ENCODE measurements at regions not wholly inside any gene's neighbourhood (a gene's known extent, or its start where the extent isn't known, plus 50 kb on each side); places are given as distances from the start of the nearest gene placed in this dataset.

- no peak overlapping the region for H3K4me3 ChIP-seq
- no peaks in the 10 kb centered on the region for H3K36me3 ChIP-seq (replicated peaks in 1 of 2)
- H3K9me3 ChIP-seq (replicated peaks in 1 of 3), result no peaks in the 10 kb centered on the region
- intact Hi-C loops (cut with DNase I), result no loop called here
- H3K4me1 ChIP-seq (replicated peaks in 1 of 2), result no peaks in the 10 kb centered on the region
- no peaks in the 10 kb centered on the region for H3K27me3 ChIP-seq
- TF ChIP-seq CTCF (IDR thresholded peaks at IDR 0.05) (no peak), POLR2A (IDR thresholded peaks at IDR 0.05) (no peak)
- H3K27ac ChIP-seq, result no peak overlapping the region
- no peak for DNase-seq
Observed at GRCh38 chr7:54342458-54342857, 199.7 kb upstream of the VSTM2A start.

GRCh38 chr7:54343511-54343910, 198.7 kb upstream of the VSTM2A start:
- Histone ChIP-seq H3K36me3 (replicated peaks in 1 of 2) (no peaks in the 10 kb centered on the region), H3K4me3 (no peak overlapping the region), H3K27me3 (no peaks in the 10 kb centered on the region), H3K27ac (no peak overlapping the region), H3K9me3 (replicated peaks in 1 of 3) (no peaks in the 10 kb centered on the region), H3K4me1 (replicated peaks in 1 of 2) (no peaks in the 10 kb centered on the region)
- DNase-seq, result no peak
- WGBS, 4 donors, result 85 to 91% (median 88%) methylated on average over 9 of the region's 9 CpGs
- TF ChIP-seq CTCF (IDR thresholded peaks at IDR 0.05) (no peak), POLR2A (IDR thresholded peaks at IDR 0.05) (no peak)
- intact Hi-C loops (cut with DNase I), result no loop called here

GRCh38 chr7:54345746-54346145, 196.4 kb upstream of the VSTM2A start:
- no peaks in the 10 kb centered on the region for H3K27me3 ChIP-seq
- H3K4me1 ChIP-seq (replicated peaks in 1 of 2), result no peaks in the 10 kb centered on the region
- intact Hi-C loops (cut with DNase I), result no loop called here
- H3K36me3 ChIP-seq (replicated peaks in 1 of 2), result no peaks in the 10 kb centered on the region
- no peaks in the 10 kb centered on the region for H3K9me3 ChIP-seq (replicated peaks in 1 of 3)
- TF ChIP-seq CTCF (IDR thresholded peaks at IDR 0.05), result no peak
- TF ChIP-seq POLR2A (IDR thresholded peaks at IDR 0.05), result no peak
- H3K4me3 ChIP-seq, result no peak overlapping the region
- no peak overlapping the region for H3K27ac ChIP-seq
- DNase-seq, result no peak
- WGBS, 4 donors, result 26 to 76% (median 40%) methylated on average over 1 of the region's 1 CpG

- no peaks in the 10 kb centered on the region for H3K27me3 ChIP-seq
- H3K36me3 ChIP-seq (replicated peaks in 1 of 2), result no peaks in the 10 kb centered on the region
- 58 to 60% (median 58%) methylated on average over 3 of the region's 3 CpGs for WGBS, 4 donors
- H3K4me3 ChIP-seq, result no peak overlapping the region
- H3K27ac ChIP-seq, result no peak overlapping the region
- intact Hi-C loops (cut with DNase I), result no loop called here
- H3K9me3 ChIP-seq (replicated peaks in 1 of 3), result no peaks in the 10 kb centered on the region
- no peaks in the 10 kb centered on the region for H3K4me1 ChIP-seq (replicated peaks in 1 of 2)
- TF ChIP-seq POLR2A (IDR thresholded peaks at IDR 0.05) (no peak), CTCF (IDR thresholded peaks at IDR 0.05) (no peak)
- DNase-seq, result no peak
Observed at GRCh38 chr7:54349229-54349628, 192.9 kb upstream of the VSTM2A start.

All from adrenal gland (tissue), 9 donors.